HepG2 (cell line): ENCODE measurements at regions not wholly inside any gene's neighbourhood (a gene's known extent, or its start where the extent isn't known, plus 50 kb on each side); places are given as distances from the start of the nearest gene placed in this dataset.
A peak's percentile ranks its signal among the peaks of the same experiment; 100 is the strongest.

Experiments
- ATAC-seq: fragments of 200-7000 bp; cut with Tn5 transposase; 3 replicates; pipeline ENCODE4 v1.9.1; 2020; ENCODE audit warnings: mild to moderate bottlenecking, moderate library complexity
- BruUV-seq: library from RNA; stranded (reverse); fragments of 400-500 nt; replicated peaks from 2 replicates; lab custom pipeline; 2021; lab: Mats Ljungman, UMichigan
- CTCF ChIA-PET: fragments of 300-600 bp; formaldehyde crosslinking; extraction: SDS; loops from one replicate; lab custom pipeline; 2021; ENCODE audit warnings: low total read pairs, inconsistent platforms, low intra/inter-chr PET ratio; lab: Yijun Ruan, JAX
- POLR2A ChIA-PET: fragments of 350-600 bp; sonication (Branson Sonifier 250); formaldehyde crosslinking; loops from one replicate; lab custom pipeline; 2020; ENCODE audit warnings: antibody characterized with exemption, inconsistent platforms; lab: Yijun Ruan, JAX
- DNase-seq: peaks from one replicate; pipeline ENCODE4 v3.0.0-alpha.2; 2015; ENCODE audit warnings: low spot score
- FAIRE-seq: peaks from 3 replicates; lab custom pipeline; 2011; peaks lifted over from hg19 to GRCh38; lab: Jason Lieb, UNC
- H2AFZ ChIP-seq: one replicate; pipeline ENCODE4 v1.6.1; 2011; ENCODE audit warnings: low read length, inconsistent platforms
- H3K27ac ChIP-seq: fragments of 300-600 bp; 3 replicates; pipeline ENCODE4 v1.8.0; 2011; ENCODE audit warnings: mixed run types, mild to moderate bottlenecking, mixed read lengths, low read length, inconsistent platforms; ENCODE audit not compliant: insufficient read depth; ENCODE audit errors: extremely low read length
- H3K27me3 ChIP-seq, 2 experiments: fragments of 200-600 bp in 1 of 2; 2 replicates in 1 of 2; 3 replicates in 1 of 2; pipeline versions ENCODE4 v1.6.0 to v1.8.0; 2011; ENCODE audit warnings: low read length in 2 of 2, mild to moderate bottlenecking in 2 of 2, moderate library complexity in 2 of 2, inconsistent platforms in 1 of 2; ENCODE audit not compliant: insufficient read depth in 2 of 2, control insufficient read depth in 1 of 2
- H3K36me3 ChIP-seq, 2 experiments: fragments of 200-600 bp in 1 of 2; replicated peaks in 1 of 2; 2 replicates in 1 of 2; 3 replicates in 1 of 2; pipeline versions ENCODE4 v1.5.1 to v1.8.0; 2011; ENCODE audit warnings: low read length in 2 of 2, inconsistent platforms in 1 of 2; ENCODE audit not compliant: insufficient read depth in 2 of 2, control insufficient read depth in 1 of 2
- H3K4me1 ChIP-seq: 2 replicates; pipeline ENCODE4 v1.5.1; 2012; ENCODE audit warnings: low read length, inconsistent platforms; ENCODE audit not compliant: insufficient read depth
- H3K4me2 ChIP-seq: 2 replicates; pipeline ENCODE4 v1.6.0; 2011; ENCODE audit warnings: low read depth, low read length, inconsistent platforms
- H3K4me3 ChIP-seq, 3 experiments: fragments of 200-600 bp in 1 of 3; sonication (generic), shearing (Covaris generic) in 1 of 3; replicated peaks in 1 of 3; 2 replicates each; pipeline ENCODE4 v1.5.1; 2011 to 2016; ENCODE audit warnings: low read length in 3 of 3, inconsistent platforms in 2 of 3, low read depth in 2 of 3, mild to moderate bottlenecking in 2 of 3, control low read depth in 1 of 3, mixed read lengths in 1 of 3; ENCODE audit not compliant: insufficient read depth in 1 of 3
- H3K79me2 ChIP-seq: one replicate; pipeline ENCODE4 v1.6.1; 2011; ENCODE audit warnings: low read length, inconsistent platforms; ENCODE audit not compliant: insufficient read depth
- H3K9ac ChIP-seq: 2 replicates; pipeline ENCODE4 v1.6.0; 2011; ENCODE audit warnings: mild to moderate bottlenecking, low read depth, low read length, inconsistent platforms; ENCODE audit not compliant: insufficient read depth
- H3K9me3 ChIP-seq: 2 replicates; pipeline ENCODE4 v1.5.1; 2012; ENCODE audit warnings: mild to moderate bottlenecking, low read length
- H4K20me1 ChIP-seq: 2 replicates; pipeline ENCODE4 v1.6.0; 2011; ENCODE audit warnings: inconsistent platforms, mild to moderate bottlenecking, low read length, moderate library complexity; ENCODE audit not compliant: insufficient read depth
- ATF7 ChIP-seq, 2 experiments: fragments of 450-650 bp in 1 of 2; sonication (generic) in 1 of 2; formaldehyde crosslinking in 1 of 2; IDR thresholded peaks; 2 replicates each; pipeline versions ENCODE4 v1.4.0 to v1.6.1; 2016 to 2020; ENCODE audit warnings: antibody characterized with exemption in 1 of 2, mild to moderate bottlenecking in 1 of 2, missing genetic modification reagents in 1 of 2
- CEBPB ChIP-seq: IDR thresholded peaks from 2 replicates; pipeline ENCODE4 v1.6.1; 2011; ENCODE audit warnings: low read depth, low read length, improper control_type of control experiment, borderline replicate concordance
- HOXA5 ChIP-seq: sonication (generic); formaldehyde crosslinking; IDR thresholded peaks from 2 replicates; pipeline ENCODE4 v1.4.0; 2020; ENCODE audit warnings: missing genetic modification reagents
- HOXD1 ChIP-seq: sonication (generic); formaldehyde crosslinking; IDR thresholded peaks from 2 replicates; pipeline ENCODE4 v1.5.0; 2020; ENCODE audit warnings: missing genetic modification reagents
- MAFK ChIP-seq, 2 experiments: IDR thresholded peaks in 1 of 2; conservative IDR thresholded peaks in 1 of 2; 2 replicates each; pipeline ENCODE4 v1.6.1; 2011; ENCODE audit warnings: improper control_type of control experiment in 2 of 2, low read length in 2 of 2
- ZNF225 ChIP-seq: sonication (generic); formaldehyde crosslinking; IDR thresholded peaks from 2 replicates; pipeline ENCODE4 v1.4.0; 2020; ENCODE audit warnings: mild to moderate bottlenecking, missing genetic modification reagents
- WGBS: methylation state at CpG from one replicate; pipeline ENCODE4 v1.1.6; 2017; ENCODE audit warnings: low lambda C conversion rate; 5-methylcytosine and 5-hydroxymethylcytosine counted together
- in situ Hi-C: cut with HindIII; loops from 2 replicates; pipeline ENCODE4 v1.10.0; 2017; ENCODE audit warnings: low pct_unique_long_range_greater_than_20kb; ENCODE audit not compliant: extremely low pct_ligation_motif_present
- intact Hi-C: fragments of 100-400 bp; cut with micrococcal nuclease; formaldehyde crosslinking; loops from one replicate; pipeline ENCODE4 v1.10.0; 2022; ENCODE audit not compliant: unreplicated experiment
- TF ChIP-seq, protein P1 (sequence below): sonication (generic); formaldehyde crosslinking; conservative IDR thresholded peaks from 2 replicates; pipeline ENCODE4 v1.8.1; 2023; ENCODE audit warnings: missing genetic modification reagents

DNA sequence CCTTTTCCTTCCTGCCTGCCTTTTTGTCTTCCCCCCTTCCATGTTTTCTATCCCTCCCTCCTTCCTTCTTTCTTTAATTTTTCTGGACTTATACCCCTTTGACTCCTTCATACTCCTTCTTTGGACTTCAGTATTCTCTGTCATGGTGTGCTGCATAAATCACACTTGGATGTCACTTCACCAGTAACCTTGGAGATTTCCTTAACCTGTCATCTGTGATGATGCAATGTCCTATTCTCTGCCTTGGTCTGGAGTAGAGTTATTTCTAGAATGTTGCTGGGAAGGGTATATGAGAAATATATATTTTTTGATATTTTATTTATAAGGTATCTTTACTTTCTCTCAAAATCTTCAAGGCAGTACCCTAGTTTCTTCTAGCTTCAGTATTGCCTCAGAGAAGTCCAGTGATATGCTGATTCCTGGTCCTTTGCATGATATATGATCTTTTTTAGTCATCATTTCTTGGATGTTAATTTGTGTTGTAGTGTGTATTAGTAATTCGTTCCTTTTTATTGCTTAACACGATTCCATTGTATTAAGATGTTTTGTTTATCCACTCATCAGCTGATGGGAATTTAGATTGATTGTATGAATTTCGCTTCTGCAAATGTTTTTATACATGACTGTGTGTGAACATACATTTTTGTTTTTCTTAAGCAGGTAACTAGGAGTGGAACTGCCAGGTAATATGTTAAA lies 206.9 kb upstream of the MBL2 start:
- no peak overlapping the region for H3K27ac ChIP-seq
- H3K9me3 ChIP-seq: no peaks in the 10 kb centered on the region
- ChIA-PET POLR2A (no interaction called here), CTCF (no interaction called here)
- no peaks in the 10 kb centered on the region for H3K36me3 ChIP-seq
- H3K4me1 ChIP-seq: no peaks in the 10 kb centered on the region
- no peak overlapping the region for H3K4me2 ChIP-seq
- DNase-seq: no peak
- in situ Hi-C loops: no loop called here
- H3K27me3 ChIP-seq: no peaks in the 10 kb centered on the region
- intact Hi-C loops: no loop called here
- H3K4me3 ChIP-seq: no peak overlapping the region
- H4K20me1 ChIP-seq: no peaks in the 10 kb centered on the region
- BruUV-seq: no TSS peak
- WGBS: 19% methylated on average over 3 of the region's 3 CpGs
- no peak overlapping the region for H3K9ac ChIP-seq
- H2AFZ ChIP-seq: no peak overlapping the region
- no peak for ATAC-seq
- TF ChIP-seq CEBPB (peak; percentile 36; the same call in 1 of the 2 replicates), ZNF225 (CRISPR knock-in tag) (no peak), ATF7 (IDR thresholded peaks at IDR 0.05) (peak; percentile 27; the same call in 1 of the 2 replicates), ATF7 (CRISPR knock-in tag; IDR thresholded peaks at IDR 0.05) (no peak)
- no peaks in the 10 kb centered on the region for H3K79me2 ChIP-seq
- FAIRE-seq: no peak

DNA sequence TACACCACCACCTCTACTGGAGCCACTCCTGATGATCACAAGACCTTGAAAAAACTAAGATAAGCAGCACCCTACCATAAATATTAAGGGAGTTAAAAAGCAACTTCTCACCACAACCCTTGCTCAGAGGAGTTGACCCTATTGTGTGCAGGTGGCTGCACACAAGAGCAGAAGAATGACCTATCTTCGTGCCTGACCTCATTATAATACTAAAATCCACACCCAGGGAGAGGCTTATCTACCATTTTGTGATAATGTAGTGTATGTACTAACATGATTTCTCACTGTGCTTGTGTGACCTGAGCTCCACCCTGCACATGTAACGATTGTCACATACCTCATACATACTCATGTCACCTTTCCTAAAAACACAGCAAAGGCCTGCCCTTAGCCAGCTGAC lies 205.0 kb upstream of the MBL2 start:
- H3K4me2 ChIP-seq: no peak overlapping the region
- H3K4me1 ChIP-seq: no peaks in the 10 kb centered on the region
- H3K79me2 ChIP-seq: no peaks in the 10 kb centered on the region
- intact Hi-C loops: no loop called here
- H3K36me3 ChIP-seq: no peaks in the 10 kb centered on the region
- DNase-seq (no peak), ATAC-seq (no peak), FAIRE-seq (no peak)
- in situ Hi-C loops: no loop called here
- H4K20me1 ChIP-seq: no peaks in the 10 kb centered on the region
- H2AFZ ChIP-seq: no peak overlapping the region
- no TSS peak for BruUV-seq
- WGBS: 5% methylated on average over 2 of the region's 2 CpGs
- no peaks in the 10 kb centered on the region for H3K27me3 ChIP-seq
- CTCF ChIA-PET: no interaction called here
- no peak overlapping the region for H3K4me3 ChIP-seq
- no peak overlapping the region for H3K9ac ChIP-seq
- TF ChIP-seq HOXA5 (CRISPR knock-in tag): no peak
- TF ChIP-seq, protein P1, sequence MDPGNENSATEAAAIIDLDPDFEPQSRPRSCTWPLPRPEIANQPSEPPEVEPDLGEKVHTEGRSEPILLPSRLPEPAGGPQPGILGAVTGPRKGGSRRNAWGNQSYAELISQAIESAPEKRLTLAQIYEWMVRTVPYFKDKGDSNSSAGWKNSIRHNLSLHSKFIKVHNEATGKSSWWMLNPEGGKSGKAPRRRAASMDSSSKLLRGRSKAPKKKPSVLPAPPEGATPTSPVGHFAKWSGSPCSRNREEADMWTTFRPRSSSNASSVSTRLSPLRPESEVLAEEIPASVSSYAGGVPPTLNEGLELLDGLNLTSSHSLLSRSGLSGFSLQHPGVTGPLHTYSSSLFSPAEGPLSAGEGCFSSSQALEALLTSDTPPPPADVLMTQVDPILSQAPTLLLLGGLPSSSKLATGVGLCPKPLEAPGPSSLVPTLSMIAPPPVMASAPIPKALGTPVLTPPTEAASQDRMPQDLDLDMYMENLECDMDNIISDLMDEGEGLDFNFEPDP (CRISPR knock-in tag): no peak
- TF ChIP-seq HOXD1 (CRISPR knock-in tag): no peak
- TF ChIP-seq MAFK (conservative IDR thresholded peaks at IDR 0.05 in 1 of 2, IDR thresholded peaks at IDR 0.05 in 1 of 2; ENCODE audit: low read length in 2 of 2): no peak
- no peak overlapping the region for H3K27ac ChIP-seq
- POLR2A ChIA-PET: no interaction called here
- no peaks in the 10 kb centered on the region for H3K9me3 ChIP-seq
